ENCODE measurements at regions not wholly inside any gene's neighbourhood (a gene's known extent, or its start where the extent isn't known, plus 50 kb on each side); places are given as distances from the start of the nearest gene placed in this dataset.

- H3K27me3 Mint-ChIP-seq, result peaks cover 0 to 10% (median 0%) of the 10 kb centered on the region in 3 donors
- no peak overlapping the region for H3K4me3 Mint-ChIP-seq
- DNase-seq, result no peak
- H3K4me1 Mint-ChIP-seq, result no peaks in the 10 kb centered on the region
- ATAC-seq (ENCODE audit: low read depth in 2 of 2), result no peak
- no peaks in the 10 kb centered on the region for H3K36me3 Mint-ChIP-seq
- peaks cover 0 to 7% (median 2%) of the 10 kb centered on the region in 7 donors for H3K9me3 Mint-ChIP-seq
- H3K27ac Mint-ChIP-seq, result no peak overlapping the region
These were observed 297.3 kb downstream of the CYP26B1 start for GRCh38 chr2:71850306-71850801.

DNA sequence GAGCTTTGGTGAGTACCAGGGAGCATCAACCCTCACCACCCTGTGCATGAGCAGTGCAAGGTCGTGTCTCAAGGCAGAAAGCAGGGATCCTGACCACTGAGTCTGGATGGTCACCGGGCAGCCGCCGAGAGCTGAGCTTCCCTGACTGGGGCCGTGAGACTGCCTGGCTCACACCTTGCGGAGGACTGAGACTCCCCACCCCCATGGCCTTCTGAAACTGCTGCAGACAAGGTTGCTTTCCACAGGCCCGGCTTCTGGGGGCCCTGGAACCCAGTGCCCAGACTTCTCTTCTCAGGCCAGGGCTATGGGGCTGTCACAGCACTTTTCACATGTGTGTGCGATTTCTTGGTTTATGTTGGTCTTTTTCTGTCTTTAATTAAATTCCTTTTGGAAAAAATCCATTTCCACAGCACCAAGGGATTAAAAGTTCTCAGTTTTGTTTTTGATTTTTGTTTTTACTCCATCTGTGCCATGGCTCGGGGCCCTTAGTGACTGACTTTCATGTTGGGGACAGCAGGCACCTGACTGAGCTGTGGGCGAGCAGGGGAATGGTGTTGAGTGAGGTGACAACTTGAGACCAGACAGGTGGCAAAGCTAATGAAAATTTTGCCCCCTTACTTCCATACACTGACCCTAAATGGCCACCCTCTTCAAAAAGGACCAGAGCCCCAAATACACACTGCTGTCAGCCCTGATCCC lies 297.9 kb downstream of the CYP26B1 start:
- H3K4me1 Mint-ChIP-seq, result no peaks in the 10 kb centered on the region
- no peaks in the 10 kb centered on the region for H3K36me3 Mint-ChIP-seq
- DNase-seq, result no peak
- H3K27ac Mint-ChIP-seq, result no peak overlapping the region
- H3K9me3 Mint-ChIP-seq, result peaks cover 0 to 2% (median 0%) of the 10 kb centered on the region in 7 donors
- H3K4me3 Mint-ChIP-seq, result no peak overlapping the region
- no peak for ATAC-seq (ENCODE audit: low read depth in 2 of 2)
- H3K27me3 Mint-ChIP-seq, result peaks cover 0 to 10% (median 0%) of the 10 kb centered on the region in 3 donors

DNA sequence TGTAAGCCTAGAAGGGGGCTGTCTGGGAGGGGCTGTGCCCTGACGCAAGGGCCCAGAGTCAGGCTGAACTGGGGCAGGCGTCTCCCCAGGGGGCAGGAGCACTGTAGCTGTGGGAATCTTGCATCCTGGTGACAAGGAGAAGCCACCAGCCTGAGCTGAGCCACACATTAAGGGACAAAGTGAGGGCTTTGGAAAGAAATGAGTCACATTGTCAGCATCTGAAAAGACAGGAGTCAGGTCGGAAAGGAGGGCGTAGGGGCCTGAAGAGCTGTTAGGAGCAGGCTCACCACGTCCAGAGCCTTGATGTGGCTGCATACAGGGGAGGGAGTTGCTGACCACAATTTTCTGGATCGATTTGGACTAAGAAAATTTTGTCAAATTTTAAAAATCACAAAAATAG lies 298.6 kb downstream of the CYP26B1 start:
- no peak overlapping the region for H3K27ac Mint-ChIP-seq
- H3K4me1 Mint-ChIP-seq, result no peaks in the 10 kb centered on the region
- H3K27me3 Mint-ChIP-seq, result peaks cover 0 to 10% (median 0%) of the 10 kb centered on the region in 3 donors
- no peaks in the 10 kb centered on the region for H3K36me3 Mint-ChIP-seq
- H3K4me3 Mint-ChIP-seq, result no peak overlapping the region
- ATAC-seq (ENCODE audit: low read depth in 2 of 2) (no peak), DNase-seq (no peak)
- H3K9me3 Mint-ChIP-seq, result peaks cover 0 to 2% (median 0%) of the 10 kb centered on the region in 7 donors

GRCh38 chr2:71846669-71847291 lies 300.9 kb downstream of the CYP26B1 start:
- Mint-ChIP-seq H3K9me3 (peaks cover 0 to 6% (median 2%) of the 10 kb centered on the region in 7 donors), H3K4me3 (no peak overlapping the region), H3K27ac (no peak overlapping the region), H3K27me3 (peaks cover 4 to 9% (median 5%) of the 10 kb centered on the region in 3 donors), H3K36me3 (no peaks in the 10 kb centered on the region), H3K4me1 (no peaks in the 10 kb centered on the region)
- ATAC-seq (ENCODE audit: low read depth in 2 of 2), result no peak
- DNase-seq, result no peak

GRCh38 chr2:71846072-71846471 lies 301.6 kb downstream of the CYP26B1 start:
- DNase-seq, result no peak
- H3K4me3 Mint-ChIP-seq, result no peak overlapping the region
- ATAC-seq (ENCODE audit: low read depth in 2 of 2), result no peak
- H3K27me3 Mint-ChIP-seq, result peaks cover 2 to 10% (median 4%) of the 10 kb centered on the region in 3 donors
- H3K27ac Mint-ChIP-seq, result no peak overlapping the region
- H3K36me3 Mint-ChIP-seq, result no peaks in the 10 kb centered on the region
- no peaks in the 10 kb centered on the region for H3K4me1 Mint-ChIP-seq
- H3K9me3 Mint-ChIP-seq, result peaks cover 0 to 7% (median 4%) of the 10 kb centered on the region in 7 donors

DNA sequence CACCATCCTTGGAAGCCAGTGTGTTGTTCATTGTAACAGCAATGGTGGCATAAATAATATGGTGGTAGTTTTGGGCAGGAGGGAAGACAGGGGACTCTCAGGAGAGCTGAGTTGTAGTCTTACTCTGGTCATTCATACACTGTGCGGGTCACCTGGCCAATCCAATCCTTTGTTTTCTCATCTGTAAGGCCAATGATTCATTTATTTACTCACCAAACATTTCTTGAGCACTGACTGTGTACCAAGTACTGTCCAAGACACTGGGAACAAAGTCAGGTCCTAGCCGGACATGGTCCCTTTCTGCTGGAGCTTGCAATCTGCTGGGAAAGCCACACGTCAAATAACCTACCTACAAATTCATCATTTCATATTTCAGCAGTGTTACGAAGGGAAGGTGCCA lies 302.7 kb downstream of the CYP26B1 start:
- Mint-ChIP-seq H3K36me3 (no peaks in the 10 kb centered on the region), H3K4me1 (no peaks in the 10 kb centered on the region)

DNA sequence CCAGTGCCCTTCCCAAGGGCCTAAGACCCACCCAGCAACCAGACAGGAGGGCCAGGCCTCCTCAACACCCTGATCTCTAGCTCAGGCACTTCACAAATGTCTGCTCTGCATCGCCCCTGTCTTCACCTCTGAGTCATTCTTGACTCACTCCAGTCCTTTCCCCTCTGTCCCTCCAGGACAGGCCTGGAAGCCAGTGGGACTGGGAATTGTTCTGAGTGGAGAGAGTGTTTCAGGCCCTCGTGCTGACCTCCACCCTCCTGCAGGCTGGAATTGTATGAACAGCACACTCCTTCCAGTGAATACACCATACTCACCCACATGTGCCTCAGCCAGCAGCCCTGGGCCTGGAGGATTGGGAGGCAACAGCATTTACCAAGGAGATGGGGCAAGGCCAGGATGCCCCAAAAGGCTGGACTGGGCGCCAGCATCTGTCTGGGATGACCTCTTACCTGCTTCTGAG lies 304.2 kb downstream of the CYP26B1 start:
- DNase-seq (no peak), ATAC-seq (ENCODE audit: low read depth in 2 of 2) (no peak)
- Mint-ChIP-seq H3K4me1 (no peaks in the 10 kb centered on the region), H3K27ac (no peak overlapping the region), H3K36me3 (no peaks in the 10 kb centered on the region), H3K9me3 (peaks cover 0 to 8% (median 4%) of the 10 kb centered on the region in 7 donors), H3K27me3 (peaks cover 0 to 10% (median 4%) of the 10 kb centered on the region in 3 donors), H3K4me3 (no peak overlapping the region)

More for the DNA sequence above, 302.7 kb downstream of the CYP26B1 start:
- H3K4me3 Mint-ChIP-seq, result no peak overlapping the region
- no peak overlapping the region for H3K27ac Mint-ChIP-seq
- DNase-seq, result no peak
- peaks cover 0 to 10% (median 4%) of the 10 kb centered on the region in 3 donors for H3K27me3 Mint-ChIP-seq
- no peak for ATAC-seq (ENCODE audit: low read depth in 2 of 2)
- H3K9me3 Mint-ChIP-seq, result peaks cover 0 to 8% (median 4%) of the 10 kb centered on the region in 7 donors

GRCh38 chr2:71842744-71843143 lies 304.9 kb downstream of the CYP26B1 start:
- Mint-ChIP-seq H3K27me3 (peaks cover 0 to 10% (median 4%) of the 10 kb centered on the region in 3 donors), H3K9me3 (peaks cover 0 to 8% (median 4%) of the 10 kb centered on the region in 7 donors), H3K36me3 (no peaks in the 10 kb centered on the region), H3K27ac (no peak overlapping the region), H3K4me3 (no peak overlapping the region), H3K4me1 (no peaks in the 10 kb centered on the region)
- ATAC-seq (ENCODE audit: low read depth in 2 of 2) (no peak), DNase-seq (no peak)

DNA sequence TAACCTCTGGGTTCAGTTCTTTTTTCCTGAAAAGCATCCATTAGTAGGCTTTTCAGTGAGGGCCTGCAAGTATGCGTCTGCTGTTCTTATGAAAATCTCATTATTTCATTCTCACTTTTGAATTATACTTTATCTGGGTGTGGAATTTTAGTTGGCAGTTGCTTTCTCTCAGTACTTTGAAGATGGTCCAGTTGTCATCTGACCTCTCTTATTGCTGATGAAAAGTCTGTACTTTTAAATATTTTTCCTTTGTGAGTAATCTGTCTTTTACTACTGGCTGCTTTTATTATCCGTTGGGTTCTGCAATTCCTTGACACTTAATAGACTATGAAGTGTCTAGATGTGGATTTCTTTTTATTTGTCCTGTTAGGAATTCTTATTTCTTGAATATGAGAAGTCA lies 307.8 kb downstream of the CYP26B1 start:
- no peak overlapping the region for H3K4me3 Mint-ChIP-seq
- H3K9me3 Mint-ChIP-seq, result peaks cover 0 to 7% (median 4%) of the 10 kb centered on the region in 7 donors
- H3K27ac Mint-ChIP-seq, result no peak overlapping the region
- peaks cover 0 to 10% (median 4%) of the 10 kb centered on the region in 3 donors for H3K27me3 Mint-ChIP-seq
- H3K4me1 Mint-ChIP-seq, result no peaks in the 10 kb centered on the region
- DNase-seq (no peak), ATAC-seq (ENCODE audit: low read depth in 2 of 2) (no peak)
- H3K36me3 Mint-ChIP-seq, result no peaks in the 10 kb centered on the region

DNA sequence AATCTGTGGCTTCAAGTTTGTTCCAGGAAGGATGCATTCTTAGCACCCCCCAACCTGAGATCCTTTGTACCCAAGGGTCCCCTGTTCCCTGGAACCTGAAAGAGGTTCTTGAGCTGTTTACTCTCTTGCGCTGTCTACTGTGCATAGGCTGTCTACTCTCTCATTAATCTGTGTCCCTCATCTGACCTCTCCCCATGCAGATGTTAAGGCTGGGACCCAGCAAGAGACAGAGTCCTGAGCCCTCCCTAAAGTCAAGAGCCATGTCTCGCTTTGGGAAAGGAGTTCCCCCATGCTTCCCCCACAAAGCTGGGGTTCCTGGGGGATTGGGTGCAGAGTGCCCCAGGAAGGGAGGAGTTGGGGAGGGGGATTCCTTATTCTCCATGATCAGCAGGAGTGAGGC lies 312.9 kb downstream of the CYP26B1 start:
- no peaks in the 10 kb centered on the region for H3K4me1 Mint-ChIP-seq
- H3K4me3 Mint-ChIP-seq, result no peak overlapping the region
- no peaks in the 10 kb centered on the region for H3K36me3 Mint-ChIP-seq
- no peak overlapping the region for H3K27ac Mint-ChIP-seq
- ATAC-seq (ENCODE audit: low read depth in 2 of 2) (no peak), DNase-seq (no peak)
- H3K27me3 Mint-ChIP-seq, result peaks cover 0 to 8% (median 0%) of the 10 kb centered on the region in 3 donors
- H3K9me3 Mint-ChIP-seq, result peaks cover 0 to 4% (median 0%) of the 10 kb centered on the region in 7 donors

- ATAC-seq (ENCODE audit: low read depth in 2 of 2), result no peak
- Mint-ChIP-seq H3K36me3 (no peaks in the 10 kb centered on the region), H3K4me3 (no peak overlapping the region), H3K4me1 (no peaks in the 10 kb centered on the region), H3K9me3 (peaks cover 0 to 4% (median 0%) of the 10 kb centered on the region in 7 donors), H3K27me3 (peaks cover 0 to 8% (median 2%) of the 10 kb centered on the region in 3 donors), H3K27ac (no peak overlapping the region)
- no peak for DNase-seq
These were observed 313.7 kb downstream of the CYP26B1 start for GRCh38 chr2:71833855-71834560.

GRCh38 chr2:71833272-71833671 lies 314.4 kb downstream of the CYP26B1 start:
- Mint-ChIP-seq H3K9me3 (peaks cover 0 to 4% (median 0%) of the 10 kb centered on the region in 7 donors), H3K4me3 (no peak overlapping the region), H3K4me1 (no peaks in the 10 kb centered on the region), H3K27me3 (peaks cover 0 to 8% (median 5%) of the 10 kb centered on the region in 3 donors), H3K27ac (no peak overlapping the region), H3K36me3 (no peaks in the 10 kb centered on the region)
- DNase-seq (no peak), ATAC-seq (ENCODE audit: low read depth in 2 of 2) (no peak)

DNA sequence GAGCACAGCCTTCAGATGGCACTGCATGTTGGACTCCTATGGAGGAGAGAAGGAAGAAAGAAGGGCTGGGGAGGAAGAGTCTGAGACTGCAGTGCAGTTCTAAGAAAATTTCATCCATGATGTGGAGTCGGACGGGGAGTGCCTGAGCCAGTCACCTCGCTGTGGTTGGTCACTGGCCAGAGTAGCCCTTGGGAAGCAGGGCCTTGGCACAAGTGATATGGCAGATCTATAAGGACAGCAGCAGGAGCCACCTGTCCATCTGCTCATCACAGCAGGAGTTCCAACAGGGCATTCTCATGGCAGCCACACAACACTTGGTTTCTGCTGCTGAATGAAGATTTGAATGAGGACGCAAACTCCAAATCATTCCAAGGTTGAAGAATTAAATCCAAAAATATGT lies 314.8 kb downstream of the CYP26B1 start:
- no peaks in the 10 kb centered on the region for H3K4me1 Mint-ChIP-seq
- peaks cover 0 to 8% (median 5%) of the 10 kb centered on the region in 3 donors for H3K27me3 Mint-ChIP-seq
- no peak overlapping the region for H3K4me3 Mint-ChIP-seq
- H3K36me3 Mint-ChIP-seq, result no peaks in the 10 kb centered on the region
- ATAC-seq (ENCODE audit: low read depth in 2 of 2) (no peak), DNase-seq (no peak)
- H3K27ac Mint-ChIP-seq, result no peak overlapping the region
- peaks cover 0 to 4% (median 0%) of the 10 kb centered on the region in 7 donors for H3K9me3 Mint-ChIP-seq

Data from naive B cell (primary cell).